ENCODE measurements at regions not wholly inside any gene's neighbourhood (a gene's known extent, or its start where the extent isn't known, plus 50 kb on each side); places are given as distances from the start of the nearest gene placed in this dataset.

DNA sequence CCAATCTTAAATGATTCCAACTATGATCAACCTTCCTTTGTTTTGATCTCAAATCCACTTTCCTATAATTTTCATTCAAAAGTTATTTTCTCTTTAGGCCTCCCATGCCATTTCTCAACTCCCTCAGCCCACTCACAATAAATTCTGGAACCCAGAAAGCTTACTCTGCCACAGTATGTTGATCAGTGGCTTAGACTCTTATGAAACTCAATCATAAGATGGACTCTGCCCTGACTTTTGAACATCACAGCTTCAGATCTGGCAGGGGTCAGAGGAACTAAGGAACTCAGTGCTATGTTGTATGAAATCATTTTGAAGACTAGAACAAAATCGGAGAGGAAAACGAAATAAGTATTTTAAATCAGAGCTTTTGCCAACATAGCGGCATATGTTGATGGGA lies 59.8 kb upstream of the LGALSL start:
- no peak for FAIRE-seq

DNA sequence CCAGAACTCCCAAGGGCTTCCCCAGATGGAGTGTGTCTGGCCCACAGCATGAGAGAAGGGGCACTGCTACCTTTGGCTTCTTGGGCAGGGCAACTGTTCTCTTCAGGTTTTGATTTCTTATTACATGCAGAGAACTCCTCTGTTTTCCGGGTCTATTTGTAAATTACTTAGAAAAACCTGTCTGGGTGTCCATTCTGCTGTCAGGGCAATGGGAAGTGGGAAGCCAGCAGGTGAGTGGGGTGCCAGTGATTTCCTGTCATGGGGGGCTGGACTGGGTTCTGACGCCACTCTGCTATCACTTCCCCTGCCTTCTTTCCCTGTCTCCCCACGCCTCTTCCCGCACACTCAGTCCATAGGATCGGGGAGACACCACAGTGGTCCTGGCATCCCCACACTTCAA lies 58.0 kb upstream of the LGALSL start:
- Histone ChIP-seq H3K27me3 (ENCODE audit: control insufficient read depth, insufficient read depth, low read length) (no peaks in the 10 kb centered on the region), H3K36me3 (ENCODE audit: control insufficient read depth, insufficient read depth, low read length) (no peaks in the 10 kb centered on the region), H3K4me3 (ENCODE audit: low read depth, low read length) (no peak overlapping the region)
- no peak for DNase-seq (ENCODE audit: low read depth)
- no peak for FAIRE-seq
- TF ChIP-seq, protein P1, sequence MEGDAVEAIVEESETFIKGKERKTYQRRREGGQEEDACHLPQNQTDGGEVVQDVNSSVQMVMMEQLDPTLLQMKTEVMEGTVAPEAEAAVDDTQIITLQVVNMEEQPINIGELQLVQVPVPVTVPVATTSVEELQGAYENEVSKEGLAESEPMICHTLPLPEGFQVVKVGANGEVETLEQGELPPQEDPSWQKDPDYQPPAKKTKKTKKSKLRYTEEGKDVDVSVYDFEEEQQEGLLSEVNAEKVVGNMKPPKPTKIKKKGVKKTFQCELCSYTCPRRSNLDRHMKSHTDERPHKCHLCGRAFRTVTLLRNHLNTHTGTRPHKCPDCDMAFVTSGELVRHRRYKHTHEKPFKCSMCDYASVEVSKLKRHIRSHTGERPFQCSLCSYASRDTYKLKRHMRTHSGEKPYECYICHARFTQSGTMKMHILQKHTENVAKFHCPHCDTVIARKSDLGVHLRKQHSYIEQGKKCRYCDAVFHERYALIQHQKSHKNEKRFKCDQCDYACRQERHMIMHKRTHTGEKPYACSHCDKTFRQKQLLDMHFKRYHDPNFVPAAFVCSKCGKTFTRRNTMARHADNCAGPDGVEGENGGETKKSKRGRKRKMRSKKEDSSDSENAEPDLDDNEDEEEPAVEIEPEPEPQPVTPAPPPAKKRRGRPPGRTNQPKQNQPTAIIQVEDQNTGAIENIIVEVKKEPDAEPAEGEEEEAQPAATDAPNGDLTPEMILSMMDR (IDR thresholded peaks at IDR 0.05; ENCODE audit: insufficient read depth, low read length, severe bottlenecking) = no peak

More for the DNA sequence above, 59.8 kb upstream of the LGALSL start:
- Histone ChIP-seq H3K36me3 (ENCODE audit: control insufficient read depth, insufficient read depth, low read length) (no peaks in the 10 kb centered on the region), H3K4me3 (ENCODE audit: low read depth, low read length) (no peak overlapping the region), H3K27me3 (ENCODE audit: control insufficient read depth, insufficient read depth, low read length) (no peaks in the 10 kb centered on the region)
- DNase-seq (ENCODE audit: low read depth) = no peak
- TF ChIP-seq, protein P1 (IDR thresholded peaks at IDR 0.05; ENCODE audit: insufficient read depth, low read length, severe bottlenecking) = no peak

DNA sequence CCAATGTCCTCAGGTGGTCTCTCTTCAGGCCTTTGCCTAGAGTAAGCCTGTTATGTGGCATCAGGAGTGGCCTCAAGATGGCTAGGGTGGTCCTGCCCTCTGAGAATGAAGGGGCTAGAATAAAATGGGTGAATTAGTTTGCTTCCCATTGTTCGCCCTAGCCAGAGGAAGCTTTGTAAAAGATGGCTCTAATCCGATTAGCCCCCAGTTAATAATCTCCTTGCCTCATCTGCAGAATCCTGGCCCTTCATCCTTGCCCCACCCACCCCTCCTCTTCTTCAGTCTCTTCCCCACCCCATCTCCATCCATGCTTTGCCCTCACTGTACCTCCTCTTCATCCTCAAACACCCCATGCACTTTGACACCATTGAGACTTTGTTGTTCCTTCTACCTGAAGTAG lies 57.4 kb upstream of the LGALSL start:
- DNase-seq (ENCODE audit: low read depth) (no peak), FAIRE-seq (no peak)
- Histone ChIP-seq H3K27me3 (ENCODE audit: control insufficient read depth, insufficient read depth, low read length) (no peaks in the 10 kb centered on the region), H3K36me3 (ENCODE audit: control insufficient read depth, insufficient read depth, low read length) (no peaks in the 10 kb centered on the region), H3K4me3 (ENCODE audit: low read depth, low read length) (no peak overlapping the region)
- TF ChIP-seq, protein P1 (IDR thresholded peaks at IDR 0.05; ENCODE audit: insufficient read depth, low read length, severe bottlenecking) = no peak

DNA sequence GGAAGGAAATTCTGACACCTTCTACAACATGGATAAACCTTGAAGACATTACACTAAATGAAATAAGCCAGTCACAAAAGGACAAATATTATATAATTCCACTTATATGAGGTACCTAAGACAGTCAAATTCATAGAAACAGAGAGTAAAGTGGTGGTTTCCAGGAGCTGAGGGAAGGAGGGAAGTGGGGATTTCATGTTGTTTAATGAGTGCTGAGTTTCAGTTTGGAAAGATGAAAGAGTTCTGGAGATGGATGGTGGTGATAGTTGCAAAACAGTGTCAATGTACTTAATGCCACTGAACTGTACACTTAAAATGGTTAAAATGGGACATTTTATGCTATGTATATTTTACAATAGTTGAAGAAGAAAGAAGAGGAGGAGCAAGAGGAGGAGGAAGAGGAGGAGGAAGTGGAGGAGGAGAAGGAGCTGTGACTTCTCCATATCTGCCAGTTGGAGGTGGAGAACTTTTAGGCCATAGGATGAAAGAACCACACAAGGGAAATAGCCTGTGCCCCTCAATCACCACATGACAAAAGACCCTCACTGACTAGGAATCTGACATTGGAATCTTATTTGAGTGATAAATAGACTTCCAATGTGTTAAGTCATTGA lies 55.3 kb upstream of the LGALSL start:
- no peak for FAIRE-seq

DNA sequence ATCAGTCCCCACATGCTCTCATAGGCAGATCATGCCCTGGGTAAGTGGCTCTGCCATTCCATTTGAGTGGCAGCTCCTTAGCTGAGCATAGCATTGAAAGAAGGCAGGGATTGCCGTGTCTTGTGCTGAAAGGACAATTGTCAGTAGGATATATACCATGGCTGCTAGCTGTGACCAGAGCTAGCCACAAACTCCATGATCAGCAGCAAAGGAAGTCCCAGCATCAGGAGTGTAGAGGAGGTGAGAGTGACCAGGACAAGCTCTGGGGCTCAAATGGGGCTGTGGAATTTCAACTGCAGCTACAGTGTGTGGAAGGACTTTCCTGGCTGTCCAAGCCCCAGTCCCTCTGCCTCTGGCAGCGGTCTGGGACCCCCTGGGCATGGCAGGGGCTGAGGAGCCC lies 54.4 kb upstream of the LGALSL start:
- Histone ChIP-seq H3K27me3 (ENCODE audit: control insufficient read depth, insufficient read depth, low read length) (no peaks in the 10 kb centered on the region), H3K36me3 (ENCODE audit: control insufficient read depth, insufficient read depth, low read length) (no peaks in the 10 kb centered on the region), H3K4me3 (ENCODE audit: low read depth, low read length) (no peak overlapping the region)
- DNase-seq (ENCODE audit: low read depth) (no peak), FAIRE-seq (no peak)
- TF ChIP-seq, protein P1 (IDR thresholded peaks at IDR 0.05; ENCODE audit: insufficient read depth, low read length, severe bottlenecking) = no peak

More for the DNA sequence above, 55.3 kb upstream of the LGALSL start:
- no peaks in the 10 kb centered on the region for H3K27me3 ChIP-seq (ENCODE audit: control insufficient read depth, insufficient read depth, low read length)
- no peak overlapping the region for H3K4me3 ChIP-seq (ENCODE audit: low read depth, low read length)
- TF ChIP-seq, protein P1 (IDR thresholded peaks at IDR 0.05; ENCODE audit: insufficient read depth, low read length, severe bottlenecking) = no peak
- no peaks in the 10 kb centered on the region for H3K36me3 ChIP-seq (ENCODE audit: control insufficient read depth, insufficient read depth, low read length)
- no peak for DNase-seq (ENCODE audit: low read depth)
